ENCODE measurements at regions not wholly inside any gene's neighbourhood (a gene's known extent, or its start where the extent isn't known, plus 50 kb on each side); places are given as distances from the start of the nearest gene placed in this dataset.

DNA sequence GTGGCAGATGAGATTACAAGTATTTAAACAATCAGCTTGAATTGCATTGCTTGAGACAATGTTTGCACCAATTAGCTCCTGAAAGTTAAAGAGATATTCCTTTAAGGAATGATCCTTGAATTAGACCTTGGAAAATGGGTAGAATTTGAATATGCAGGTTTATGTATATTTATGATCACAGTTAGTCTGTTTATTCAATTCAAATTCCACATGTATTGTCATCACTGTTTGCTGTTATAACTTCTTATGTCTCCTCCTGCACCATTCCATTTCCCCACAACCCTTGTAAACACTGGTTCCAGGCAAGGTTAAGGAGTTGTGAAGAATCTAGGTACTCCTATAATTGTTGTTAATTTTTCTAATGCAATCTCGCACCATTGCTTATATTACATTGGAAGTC is 518.2 kb upstream of the PBX1 start:
- no peaks in the 10 kb centered on the region for H3K79me2 ChIP-seq (ENCODE audit: control insufficient read depth, insufficient read depth, low read length)
- TF ChIP-seq MYC (IDR thresholded peaks at IDR 0.05; ENCODE audit: low read depth, low read length) = no peak
- no peak for TF ChIP-seq JUN (IDR thresholded peaks at IDR 0.05; ENCODE audit: borderline replicate concordance, insufficient read depth, insufficient read length, low read depth)
- TF ChIP-seq EZH2 (IDR thresholded peaks at IDR 0.05; ENCODE audit: borderline replicate concordance, low read depth, low read length, severe bottlenecking) = no peak
- no peak for TF ChIP-seq MAX (IDR thresholded peaks at IDR 0.05; ENCODE audit: insufficient read depth, insufficient read length)
- TF ChIP-seq FOS (IDR thresholded peaks at IDR 0.05; ENCODE audit: borderline replicate concordance, insufficient read depth, low read length) = no peak

DNA sequence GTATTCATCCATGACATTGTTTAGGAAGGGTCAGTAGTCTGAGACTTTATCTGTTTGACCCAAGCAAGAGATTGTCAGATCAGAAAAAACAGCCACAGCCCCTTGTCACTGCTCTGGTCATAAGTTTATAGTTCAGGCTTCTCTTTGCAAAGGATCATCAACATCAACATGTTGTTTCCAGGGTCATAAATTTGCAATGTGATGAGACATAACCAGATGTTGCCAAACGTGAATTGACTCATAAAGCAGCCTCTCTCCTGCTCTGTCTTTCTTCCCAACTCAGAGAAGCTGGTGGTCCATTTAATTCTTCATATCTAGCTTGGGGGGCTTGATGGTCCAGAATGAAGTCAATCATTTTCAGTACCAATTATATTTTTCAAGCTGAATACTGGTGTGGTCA is 507.2 kb upstream of the PBX1 start:
- intact Hi-C loops (cut with micrococcal nuclease) = no loop called here
- H3K4me3 ChIP-seq (replicated peaks in 1 of 3; ENCODE audit: insufficient read depth in 1 of 3, low read depth in 1 of 3, low read length in 3 of 3) = no peak overlapping the region
- no peak overlapping the region for H3K9ac ChIP-seq (replicated peaks; ENCODE audit: extremely low read depth, insufficient read depth, low read length)
- H3K4me2 ChIP-seq (ENCODE audit: insufficient read depth, low read length) = no peak overlapping the region
- no peaks in the 10 kb centered on the region for H3K36me3 ChIP-seq (ENCODE audit: control insufficient read depth in 2 of 2, extremely low read depth in 1 of 2, insufficient read depth in 2 of 2, low read length in 2 of 2)
- TF ChIP-seq EZH2 (IDR thresholded peaks at IDR 0.05; ENCODE audit: borderline replicate concordance, low read depth, low read length, severe bottlenecking) (no peak), JUN (IDR thresholded peaks at IDR 0.05; ENCODE audit: borderline replicate concordance, insufficient read depth, insufficient read length, low read depth) (no peak), CTCF (IDR thresholded peaks at IDR 0.05; ENCODE audit: extremely low read depth in 1 of 2, insufficient read depth in 1 of 2, low read depth in 1 of 2, low read length in 2 of 2) (no peak), MYC (IDR thresholded peaks at IDR 0.05; ENCODE audit: low read depth, low read length) (no peak), POLR2A (IDR thresholded peaks at IDR 0.05; ENCODE audit: low read depth, low read length) (no peak), GATA2 (IDR thresholded peaks at IDR 0.05; ENCODE audit: insufficient read depth, insufficient read length, low read depth, low read length) (no peak), FOS (IDR thresholded peaks at IDR 0.05; ENCODE audit: borderline replicate concordance, insufficient read depth, low read length) (no peak), POLR2AphosphoS5 (IDR thresholded peaks at IDR 0.05; ENCODE audit: insufficient read depth, low read depth, low read length) (no peak), MAX (IDR thresholded peaks at IDR 0.05; ENCODE audit: insufficient read depth, insufficient read length) (no peak)
- no peaks in the 10 kb centered on the region for H3K79me2 ChIP-seq (ENCODE audit: control insufficient read depth, insufficient read depth, low read length)
- H4K20me1 ChIP-seq (replicated peaks; ENCODE audit: control insufficient read depth, extremely low read depth, insufficient read depth, low read length) = no peaks in the 10 kb centered on the region
- dilution Hi-C loops (cut with MboI; ENCODE audit: extremely low pct_ligation_motif_present, low sequenced_read_pairs) = no loop called here
- H3K4me1 ChIP-seq (ENCODE audit: control insufficient read depth, extremely low read depth, insufficient read depth, low read length) = no peaks in the 10 kb centered on the region
- H3K9me1 ChIP-seq (replicated peaks; ENCODE audit: control insufficient read depth, extremely low read depth, insufficient read depth, low read length) = no peaks in the 10 kb centered on the region
- FAIRE-seq (no peak), DNase-seq (ENCODE audit: low read depth, low spot score) (no peak)
- no peak overlapping the region for H3K27ac ChIP-seq (ENCODE audit: insufficient read depth, low read depth, low read length)
- ChIA-PET CTCF (no interaction called here), POLR2A (no interaction called here)
- no peaks in the 10 kb centered on the region for H3K9me3 ChIP-seq (replicated peaks; ENCODE audit: control insufficient read depth, insufficient read depth, low read length)
- BruUV-seq (replicated peaks) = no TSS peak
- no peaks in the 10 kb centered on the region for H3K27me3 ChIP-seq (ENCODE audit: control insufficient read depth in 2 of 2, insufficient read depth in 2 of 2, low read length in 2 of 2)
- no peak overlapping the region for H2AFZ ChIP-seq (ENCODE audit: low read depth, low read length)

More for the DNA sequence above, 518.2 kb upstream of the PBX1 start:
- Histone ChIP-seq H3K4me2 (ENCODE audit: insufficient read depth, low read length) (no peak overlapping the region), H3K27me3 (ENCODE audit: control insufficient read depth in 2 of 2, insufficient read depth in 2 of 2, low read length in 2 of 2) (no peaks in the 10 kb centered on the region), H3K9me3 (replicated peaks; ENCODE audit: control insufficient read depth, insufficient read depth, low read length) (no peaks in the 10 kb centered on the region), H3K9ac (replicated peaks; ENCODE audit: extremely low read depth, insufficient read depth, low read length) (no peak overlapping the region), H3K4me1 (ENCODE audit: control insufficient read depth, extremely low read depth, insufficient read depth, low read length) (no peaks in the 10 kb centered on the region), H3K4me3 (replicated peaks in 1 of 3; ENCODE audit: insufficient read depth in 1 of 3, low read depth in 1 of 3, low read length in 3 of 3) (no peak overlapping the region), H3K9me1 (replicated peaks; ENCODE audit: control insufficient read depth, extremely low read depth, insufficient read depth, low read length) (no peaks in the 10 kb centered on the region), H3K27ac (ENCODE audit: insufficient read depth, low read depth, low read length) (no peak overlapping the region), H3K36me3 (ENCODE audit: control insufficient read depth in 2 of 2, extremely low read depth in 1 of 2, insufficient read depth in 2 of 2, low read length in 2 of 2) (no peaks in the 10 kb centered on the region), H2AFZ (ENCODE audit: low read depth, low read length) (no peak overlapping the region), H4K20me1 (replicated peaks; ENCODE audit: control insufficient read depth, extremely low read depth, insufficient read depth, low read length) (no peaks in the 10 kb centered on the region)
- intact Hi-C loops (cut with micrococcal nuclease) (no loop called here), dilution Hi-C loops (cut with MboI; ENCODE audit: extremely low pct_ligation_motif_present, low sequenced_read_pairs) (no loop called here)
- FAIRE-seq (no peak), DNase-seq (ENCODE audit: low read depth, low spot score) (no peak)
- CTCF ChIA-PET = no interaction called here
- POLR2A ChIA-PET = no interaction called here
- no TSS peak for BruUV-seq (replicated peaks)
